GM21576 (cell line): ENCODE measurements at regions not wholly inside any gene's neighbourhood (a gene's known extent, or its start where the extent isn't known, plus 50 kb on each side); places are given as distances from the start of the nearest gene placed in this dataset.

Source experiments
- ATAC-seq: cut with Tn5 transposase; IDR thresholded peaks from one replicate; pipeline ENCODE4 v1.9.1; 2021; ENCODE audit warnings: mild to moderate bottlenecking, moderate library complexity; ENCODE audit not compliant: unreplicated experiment

DNA sequence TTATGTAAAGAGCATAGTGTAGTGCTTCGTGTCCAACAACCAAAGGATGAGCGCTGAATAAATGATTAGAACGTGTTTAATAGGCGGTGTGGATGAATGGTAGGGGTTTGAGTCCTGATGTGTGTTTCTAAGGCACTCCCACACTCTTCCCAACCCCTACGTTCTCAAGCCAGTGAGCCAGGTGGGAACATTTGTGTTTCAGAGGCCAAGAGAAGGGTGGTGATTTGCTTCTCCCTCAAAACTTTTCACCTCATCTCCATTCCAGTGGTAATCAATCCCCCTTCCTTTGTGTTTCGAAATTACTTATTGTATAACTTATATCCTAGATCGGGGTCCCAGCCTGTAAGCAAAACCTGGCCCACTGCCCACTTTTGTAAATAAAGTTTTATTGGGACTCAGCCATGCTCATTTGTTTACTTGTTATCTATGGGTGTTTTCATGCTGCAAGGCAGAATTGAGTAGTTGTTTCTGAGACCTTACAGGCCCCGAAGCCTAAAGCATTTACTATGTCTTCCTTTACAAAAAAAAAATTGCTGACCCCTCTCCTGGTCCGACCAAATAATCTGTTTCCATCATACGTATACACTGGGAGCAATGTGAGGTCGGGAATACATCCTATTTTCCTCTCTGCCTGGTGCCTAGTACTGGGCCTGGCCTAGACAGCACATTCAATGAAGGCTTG lies 150.8 kb upstream of the MYCN start:
- ATAC-seq, result no peak

DNA sequence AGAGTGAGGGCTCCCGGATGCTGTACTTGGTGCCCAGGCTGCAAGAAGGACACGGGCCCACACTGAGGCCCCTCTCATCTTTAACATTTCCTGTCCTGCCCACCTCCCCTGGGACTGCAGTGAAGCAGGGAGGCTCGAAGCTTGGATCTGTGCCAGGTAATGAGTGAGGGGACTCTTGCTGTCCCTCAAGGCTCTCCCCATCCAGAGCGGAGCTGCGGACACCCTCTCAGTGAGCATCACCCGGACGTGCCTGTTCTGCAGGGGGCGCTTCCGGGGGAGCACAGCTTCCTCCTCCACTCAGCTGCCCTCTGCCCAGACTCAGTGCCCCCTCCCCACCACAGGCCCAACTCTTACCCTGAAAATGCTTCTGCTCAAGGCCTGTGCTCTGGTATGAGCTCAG lies 150.0 kb upstream of the MYCN start:
- ATAC-seq, result no peak

DNA sequence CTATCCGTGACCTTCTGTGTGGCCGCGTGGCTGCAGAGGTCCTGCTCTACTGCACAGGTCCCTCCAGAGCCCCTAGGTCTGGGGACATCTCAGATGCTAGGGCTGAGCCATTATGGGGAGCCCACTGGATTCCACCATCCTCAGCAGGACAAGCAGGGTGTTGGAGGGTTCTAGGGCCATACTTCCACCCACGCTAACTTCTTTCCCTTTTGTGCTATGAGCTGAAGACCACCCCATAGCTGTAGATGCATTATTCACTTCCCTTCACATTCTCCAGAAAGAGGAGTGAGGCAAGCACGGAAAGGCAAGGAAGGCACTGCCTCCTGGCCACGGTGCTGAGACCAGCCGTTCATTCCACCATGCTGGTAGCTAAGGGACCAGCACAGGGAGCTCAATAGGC lies 149.5 kb upstream of the MYCN start:
- ATAC-seq, result no peak

DNA sequence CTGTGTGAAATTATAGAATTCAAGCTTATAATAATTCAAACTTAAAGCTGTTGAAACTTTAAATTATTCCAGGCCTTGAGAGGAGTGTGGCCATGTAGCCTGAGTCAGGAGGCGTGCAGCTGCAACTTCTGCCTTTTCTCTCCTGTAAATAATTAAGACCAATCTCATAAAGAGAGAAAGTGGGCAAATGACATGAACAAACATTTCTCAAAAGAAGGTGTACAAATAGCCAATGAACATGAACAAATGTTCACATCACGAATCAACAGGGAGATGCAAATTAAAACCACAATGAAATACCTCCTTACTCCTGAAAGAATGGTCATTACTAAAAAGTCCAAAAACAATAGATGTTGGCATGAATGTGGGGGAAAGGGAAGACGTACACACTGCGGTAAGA lies 149.1 kb upstream of the MYCN start:
- no peak for ATAC-seq

DNA sequence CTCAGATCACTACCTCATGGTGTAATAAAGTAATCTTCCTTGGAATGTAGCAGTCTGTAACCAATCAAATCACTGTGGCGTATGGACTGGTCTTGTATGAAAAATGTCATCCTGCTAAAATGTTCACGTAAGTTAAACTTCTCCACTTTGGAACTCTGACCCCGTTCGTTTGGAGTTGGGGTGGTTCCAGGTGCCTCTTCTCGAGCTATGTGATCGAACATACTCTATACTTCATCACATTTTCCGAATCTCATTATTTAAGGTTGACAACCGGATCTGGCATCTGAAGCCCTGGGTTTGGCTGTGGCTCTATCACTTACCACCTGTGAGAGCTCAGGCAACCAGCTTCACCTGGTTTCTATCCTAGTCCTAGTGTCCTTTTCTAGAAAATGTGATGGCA lies 148.0 kb upstream of the MYCN start:
- ATAC-seq, result no peak

DNA sequence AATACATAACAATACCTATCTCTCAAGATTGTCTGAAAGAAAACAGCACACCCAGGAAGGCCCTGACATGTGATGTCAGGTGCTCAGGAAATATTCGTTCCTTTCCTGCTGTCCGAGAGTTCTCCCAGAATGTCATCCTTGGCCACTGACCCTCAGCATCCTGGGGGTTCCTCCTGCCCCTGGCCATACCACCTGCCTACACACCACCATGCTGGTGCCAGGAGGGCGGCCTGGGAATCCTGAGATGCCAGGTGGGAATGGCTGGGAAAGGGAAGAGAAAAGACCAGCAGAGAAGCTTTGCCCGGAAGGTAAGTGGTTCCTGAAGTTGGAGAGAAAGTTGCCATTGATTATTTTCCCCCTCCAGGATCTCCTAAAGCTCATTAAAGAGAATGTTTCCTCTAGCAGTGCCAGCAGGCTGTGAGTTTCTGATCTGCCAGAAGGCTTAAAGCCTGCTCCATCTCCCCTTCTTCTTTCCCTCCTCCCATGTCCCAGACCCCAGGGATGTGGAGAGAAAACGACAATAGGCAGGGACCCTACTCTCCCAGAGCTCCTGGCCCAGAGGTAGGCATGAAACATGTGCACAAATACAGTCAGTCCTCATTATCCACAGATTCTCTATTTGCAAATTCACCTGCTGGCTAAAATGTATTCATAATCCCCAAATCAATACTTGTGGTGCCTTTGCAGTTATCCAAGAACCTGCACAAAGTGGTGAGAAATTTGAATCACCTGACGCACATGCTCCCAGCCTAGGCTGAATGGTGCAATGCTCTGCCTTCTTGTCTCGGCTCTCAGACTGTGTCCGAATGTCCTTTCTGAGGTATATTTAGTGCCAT lies 147.1 kb upstream of the MYCN start:
- ATAC-seq, result no peak

DNA sequence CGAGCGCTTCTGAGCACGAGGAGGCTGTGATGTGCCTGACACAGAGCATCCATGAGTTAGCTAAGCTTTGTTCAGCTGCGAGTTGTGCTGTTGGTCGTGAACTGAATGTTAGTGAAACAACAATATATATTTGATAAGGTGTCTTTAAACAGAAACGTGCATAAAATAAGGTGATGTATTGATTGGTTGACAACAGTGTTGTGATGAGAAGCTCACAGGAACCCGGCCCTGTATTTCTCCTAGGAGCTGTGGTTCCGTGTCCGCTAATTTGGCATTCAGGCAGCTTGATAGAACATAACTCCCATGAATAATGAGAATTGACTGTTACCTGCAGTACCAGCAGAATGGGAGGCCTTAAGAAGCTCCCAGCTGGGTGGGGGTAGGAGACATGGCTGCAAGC lies 146.4 kb upstream of the MYCN start:
- ATAC-seq, result no peak

DNA sequence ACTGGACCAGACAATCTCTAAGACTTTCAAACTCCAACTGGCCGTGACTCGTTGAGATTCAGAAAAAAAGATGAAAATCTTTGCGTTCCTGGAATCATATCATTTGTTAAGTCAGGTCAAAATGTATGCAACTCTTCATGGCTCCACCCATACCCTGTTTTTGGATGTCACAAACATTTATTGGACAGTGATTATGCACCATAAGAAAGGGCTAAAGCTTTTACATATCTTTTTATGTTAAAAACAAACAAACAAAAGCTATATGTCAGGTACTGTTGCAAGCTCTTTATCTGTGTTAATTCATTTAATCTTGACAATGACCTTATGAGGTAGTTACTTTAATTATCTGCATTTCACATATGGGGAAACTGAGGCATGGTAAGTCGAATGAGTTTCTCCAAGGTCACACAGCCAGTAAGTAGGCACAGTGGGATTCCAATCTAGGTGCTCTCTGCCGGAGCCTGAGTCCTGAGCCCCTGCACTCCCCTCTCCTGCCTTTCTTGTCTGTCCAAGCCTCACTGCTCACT lies 145.7 kb upstream of the MYCN start:
- no peak for ATAC-seq

DNA sequence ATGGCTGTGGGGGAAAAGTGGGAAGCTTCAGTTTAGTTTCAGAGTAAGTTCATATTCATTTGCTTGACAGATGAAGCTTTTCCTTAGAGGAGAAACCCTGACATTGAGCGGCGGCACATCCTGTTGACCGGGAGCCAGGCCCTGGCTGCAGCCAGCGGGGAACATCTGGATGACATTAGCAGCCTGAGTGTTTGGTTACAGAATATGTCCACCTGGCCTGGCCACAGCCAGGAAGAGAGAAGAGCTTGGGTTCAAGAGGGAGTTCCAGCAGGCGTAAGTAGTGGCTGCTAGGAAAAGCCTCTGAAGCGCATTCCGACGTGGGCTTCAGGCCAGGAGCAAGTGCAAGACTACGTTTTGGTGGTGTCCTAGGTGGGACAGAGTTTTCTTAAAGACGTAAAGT lies 144.9 kb upstream of the MYCN start:
- ATAC-seq, result no peak

DNA sequence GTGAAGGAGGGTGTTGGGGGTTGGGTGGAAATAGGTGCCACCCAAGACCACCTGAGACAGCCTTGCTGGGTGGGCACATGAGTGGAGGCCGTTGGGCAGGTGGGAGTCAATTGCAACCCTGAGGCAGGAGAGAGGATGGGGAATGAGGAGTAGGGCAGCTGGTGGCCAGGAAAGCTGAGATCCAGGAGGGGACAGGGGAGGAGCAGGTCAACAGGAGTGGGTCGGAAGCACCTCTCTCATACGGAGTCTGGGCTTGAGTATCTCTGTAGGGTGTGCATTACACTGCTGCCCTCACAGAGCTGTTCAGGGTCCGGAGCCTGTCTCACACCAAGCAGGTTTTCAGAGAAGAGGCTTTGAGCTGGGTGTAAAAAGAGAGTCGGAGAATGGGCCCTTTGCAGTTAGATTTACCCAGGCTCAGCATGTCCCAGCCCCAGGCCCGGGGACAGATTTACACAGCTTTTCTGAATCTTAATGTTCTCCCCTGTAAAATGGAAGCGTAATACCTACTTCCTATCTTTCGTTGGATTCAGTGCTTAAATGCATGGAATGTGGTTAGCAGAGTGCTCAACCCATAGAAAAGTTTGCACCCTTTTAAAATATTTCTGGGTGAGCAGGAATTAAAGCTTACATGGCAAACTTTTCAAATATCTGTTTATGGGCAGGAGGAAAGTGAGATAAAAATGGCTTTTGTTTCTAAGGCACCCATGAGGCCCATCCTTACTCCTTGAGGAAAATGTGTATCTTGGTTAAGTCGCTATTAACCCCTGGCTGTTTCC lies 144.0 kb upstream of the MYCN start:
- ATAC-seq, result no peak

DNA sequence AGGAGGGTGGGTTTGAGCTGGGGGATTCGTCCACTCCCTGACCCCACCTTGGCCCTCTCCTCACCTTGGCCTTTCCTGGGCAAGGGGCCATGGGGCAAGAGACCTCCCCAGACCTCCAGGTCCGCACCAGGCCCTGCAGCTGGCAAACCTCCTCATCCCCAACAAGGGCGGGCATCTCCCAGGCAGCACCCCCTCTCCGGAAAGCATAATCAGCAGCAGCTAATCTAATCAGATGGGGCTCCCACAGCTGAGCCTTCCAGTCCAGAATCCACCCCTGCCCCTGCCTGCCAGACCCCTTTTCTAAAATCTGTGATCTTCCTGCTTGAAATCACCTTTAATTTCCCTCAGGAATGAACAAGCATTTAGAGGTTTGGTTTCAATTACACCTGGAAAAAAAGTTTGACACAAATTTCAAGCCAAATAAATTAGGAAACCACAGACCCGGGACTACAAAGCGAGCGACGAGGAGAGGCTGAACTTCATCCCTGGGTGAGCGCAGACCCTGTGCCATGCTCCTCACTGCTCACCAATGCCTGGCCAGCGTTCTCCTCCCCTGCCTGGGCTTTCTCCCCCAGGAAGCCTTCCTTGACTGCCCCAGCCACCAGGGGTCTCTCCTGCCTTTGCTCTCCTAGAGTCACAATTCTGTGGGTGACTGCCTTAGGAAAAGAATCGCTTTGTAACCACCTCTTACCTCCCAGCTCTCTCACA lies 143.0 kb upstream of the MYCN start:
- no peak for ATAC-seq

DNA sequence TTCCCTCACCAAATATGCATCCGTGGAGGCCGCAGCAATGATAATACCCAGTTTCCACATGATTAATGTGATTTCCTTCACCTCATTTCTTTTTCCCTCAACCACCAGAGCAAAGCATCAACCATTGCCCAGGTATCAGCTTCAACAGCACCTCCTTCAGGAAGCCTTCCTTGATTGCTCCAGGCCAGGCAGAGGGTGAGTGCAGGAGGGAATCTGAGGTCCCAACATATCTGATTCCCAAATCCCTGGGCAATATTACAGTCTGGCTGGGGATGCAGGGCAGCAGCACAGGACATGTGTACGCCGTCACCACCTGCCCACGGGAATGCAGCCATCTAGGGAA lies 142.4 kb upstream of the MYCN start:
- ATAC-seq, result no peak

DNA sequence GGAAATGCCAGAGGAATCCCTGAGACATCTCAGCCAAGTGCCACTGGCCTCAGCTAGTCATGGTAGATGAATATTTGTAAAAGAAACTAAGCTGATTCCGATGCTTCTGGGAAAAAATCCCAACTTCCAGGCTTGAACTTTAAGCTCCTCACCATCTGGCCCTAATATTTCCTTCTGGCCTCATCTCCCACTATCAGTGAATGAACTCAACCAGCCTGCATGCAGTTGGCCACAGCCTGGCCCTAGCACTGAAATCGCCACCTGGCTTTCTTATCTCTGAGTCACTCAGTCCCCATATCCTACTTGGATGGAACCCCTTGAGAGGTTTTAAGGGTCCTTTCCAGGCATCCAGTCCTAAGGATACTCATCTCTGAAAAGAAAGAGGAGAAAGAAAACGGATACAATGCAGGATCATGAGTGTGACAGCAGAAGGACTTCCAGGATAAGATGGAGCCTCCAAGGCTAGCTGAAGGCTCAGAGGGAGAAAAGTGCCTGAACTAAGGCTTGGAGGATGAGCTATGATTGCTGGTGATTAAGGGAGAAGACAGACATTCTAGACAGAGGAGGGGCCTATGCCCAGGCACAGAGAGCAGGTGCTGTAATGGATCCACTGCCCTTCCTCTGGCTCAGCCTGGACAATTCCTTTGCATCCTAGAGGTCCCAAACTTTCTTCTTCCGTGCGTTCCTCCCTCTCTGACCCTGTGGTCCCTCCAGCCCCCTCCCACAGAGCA lies 141.5 kb upstream of the MYCN start:
- ATAC-seq, result no peak

DNA sequence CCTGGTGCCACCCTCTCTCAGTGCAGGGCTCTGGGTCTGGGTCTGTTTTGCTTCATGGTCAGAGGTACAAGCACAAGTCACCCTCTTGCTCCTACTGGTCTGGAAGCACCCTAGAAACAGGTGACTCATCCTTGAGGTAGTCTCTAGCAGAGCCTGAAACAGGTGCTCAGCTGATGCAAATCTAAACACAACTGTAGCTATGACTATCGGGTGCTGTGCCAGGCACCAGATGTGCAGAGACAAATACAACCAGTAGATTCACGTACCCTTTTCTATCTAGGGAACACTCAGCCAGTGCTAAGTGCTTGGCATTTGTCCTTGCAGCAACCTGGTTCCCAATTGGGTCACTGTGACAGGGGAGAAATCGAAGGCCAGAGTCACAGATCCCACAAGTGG lies 140.9 kb upstream of the MYCN start:
- ATAC-seq, result no peak

DNA sequence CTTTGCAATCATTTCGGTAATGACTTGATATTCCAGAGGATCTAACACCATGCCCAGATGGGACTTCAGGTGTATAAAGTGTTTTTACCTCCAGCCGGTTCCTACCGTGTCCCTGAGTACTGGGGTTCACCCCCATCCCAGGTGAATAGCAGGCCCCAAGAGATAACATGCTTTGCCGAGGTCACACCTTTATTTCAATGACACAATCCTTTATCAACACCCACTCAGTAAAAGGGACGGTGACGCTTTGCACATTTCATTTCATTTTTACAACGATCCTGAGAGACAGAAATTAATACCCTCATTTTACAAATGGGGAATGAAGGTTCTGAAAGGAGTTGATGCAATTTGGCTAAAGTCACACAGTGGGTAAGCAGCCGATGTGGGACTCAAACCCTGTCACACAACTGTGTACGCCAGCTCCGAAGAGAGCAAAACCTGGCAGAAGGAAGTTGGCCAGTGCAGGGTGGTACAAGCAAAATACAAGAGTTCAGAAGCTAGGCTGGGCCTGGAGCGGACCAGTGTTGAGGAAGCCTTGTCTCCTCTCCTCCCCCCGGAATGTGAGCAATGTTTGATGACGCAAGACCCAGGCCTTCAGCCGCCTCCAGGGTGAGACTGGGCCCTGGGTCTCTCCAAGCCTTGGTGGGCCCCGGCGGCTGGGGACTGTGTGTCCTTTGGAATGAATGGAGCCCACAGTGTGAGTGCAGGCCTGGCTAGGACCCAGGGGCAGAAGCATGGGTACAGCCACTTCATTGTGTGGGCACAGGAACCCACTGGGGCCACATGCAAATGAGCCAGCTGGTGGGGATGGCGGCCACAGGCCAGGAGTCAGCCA lies 139.6 kb upstream of the MYCN start:
- no peak for ATAC-seq

DNA sequence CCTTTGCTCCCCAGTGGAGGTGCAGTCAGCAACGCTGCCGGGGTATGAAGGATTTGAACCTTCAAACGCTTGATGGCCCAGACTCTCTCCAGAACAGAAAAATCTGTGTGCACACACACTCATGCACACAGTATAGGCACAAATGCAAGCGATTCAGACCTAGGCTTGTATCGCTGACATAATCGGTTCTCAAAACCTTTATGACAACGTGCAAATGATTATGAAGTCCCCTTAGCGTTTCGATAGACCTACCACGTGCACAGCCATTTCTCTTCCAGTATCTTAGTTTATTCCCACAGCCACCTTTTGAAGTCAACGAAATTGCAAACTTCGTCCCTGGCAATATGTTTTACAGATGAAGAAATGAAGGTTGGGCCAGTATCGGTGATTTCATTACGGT lies 138.9 kb upstream of the MYCN start:
- no peak for ATAC-seq

DNA sequence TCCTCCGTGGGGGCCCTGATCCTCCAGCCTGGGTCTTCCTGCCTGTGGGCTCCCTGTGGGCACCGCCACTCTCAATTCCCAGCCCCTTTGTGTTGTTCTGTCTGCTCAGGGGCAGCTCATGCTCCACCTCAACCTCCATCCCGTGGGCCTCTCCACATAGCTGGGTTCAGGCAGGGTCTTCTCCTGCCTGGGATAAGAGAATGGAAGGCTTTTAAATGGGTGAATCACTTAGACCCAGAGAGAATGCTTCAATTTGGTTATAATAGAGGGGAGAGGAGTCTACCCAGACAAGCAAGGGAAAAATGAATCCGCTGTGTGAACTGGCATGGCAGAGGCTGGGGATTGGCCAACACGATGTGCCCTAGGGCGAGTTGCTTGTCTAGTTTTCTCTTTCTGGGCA lies 138.4 kb upstream of the MYCN start:
- no peak for ATAC-seq

DNA sequence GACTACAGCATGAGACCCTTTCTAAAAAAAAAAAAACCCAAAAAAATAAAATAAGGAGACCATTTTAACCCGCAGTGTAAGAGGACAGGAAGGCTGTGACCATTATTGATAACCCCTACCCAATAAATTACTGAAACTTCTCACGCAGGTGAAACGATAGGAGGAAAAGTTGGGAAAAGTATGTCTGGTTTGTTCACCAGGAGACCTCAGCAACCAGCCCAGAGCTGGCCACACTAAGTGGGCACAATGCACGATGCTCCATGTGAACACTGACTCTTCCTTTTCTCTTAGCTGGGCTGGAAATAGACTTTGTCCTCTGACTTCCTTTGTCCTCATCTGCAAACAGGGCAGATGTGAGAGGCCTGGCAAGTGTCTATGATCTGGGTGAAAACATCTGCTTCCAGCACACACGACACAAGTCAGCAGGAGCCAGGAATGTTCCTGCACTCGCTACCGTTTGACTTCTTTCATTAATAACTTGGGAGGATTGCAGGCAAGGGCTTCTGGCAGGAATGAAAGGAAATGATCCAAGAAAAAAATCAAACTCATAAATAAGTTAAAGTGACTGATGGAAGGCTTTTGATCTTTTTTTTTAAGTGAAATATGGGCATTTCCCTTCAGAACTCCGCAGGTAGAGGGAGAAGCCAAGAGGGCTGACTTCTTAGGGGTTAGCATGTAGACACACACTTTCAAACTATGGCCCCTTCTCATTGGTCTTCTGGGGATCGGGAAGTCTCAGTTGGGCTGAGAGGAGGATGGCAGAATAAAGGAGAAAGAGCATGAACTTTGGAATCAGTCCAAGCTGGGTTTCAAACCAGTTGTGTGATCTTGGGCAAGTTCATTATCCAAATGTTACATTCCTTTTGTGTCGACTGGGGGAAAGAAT lies 137.4 kb upstream of the MYCN start:
- ATAC-seq, result no peak
